ENCODE measurements at regions not wholly inside any gene's neighbourhood (a gene's known extent, or its start where the extent isn't known, plus 50 kb on each side); places are given as distances from the start of the nearest gene placed in this dataset.

DNA sequence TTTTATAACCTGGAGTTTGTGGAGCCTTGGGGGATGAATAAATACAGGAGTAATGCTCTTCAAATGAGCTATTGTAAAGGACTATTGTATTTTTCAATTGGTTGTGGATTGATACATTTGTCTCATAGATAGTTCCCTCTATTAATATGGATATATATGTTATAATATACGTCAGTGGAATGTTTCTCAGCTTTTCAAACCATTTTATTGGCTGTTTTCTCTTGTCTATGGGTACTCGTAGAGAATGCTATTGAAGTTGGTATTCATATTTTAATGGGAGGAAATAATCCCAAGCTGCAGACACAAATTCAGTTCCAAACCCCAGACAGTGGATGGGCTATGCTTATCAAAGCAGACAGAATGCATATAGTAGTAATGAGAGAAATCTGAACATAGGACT is 181.8 kb upstream of the DAB2 start:
- TF ChIP-seq, protein P1, sequence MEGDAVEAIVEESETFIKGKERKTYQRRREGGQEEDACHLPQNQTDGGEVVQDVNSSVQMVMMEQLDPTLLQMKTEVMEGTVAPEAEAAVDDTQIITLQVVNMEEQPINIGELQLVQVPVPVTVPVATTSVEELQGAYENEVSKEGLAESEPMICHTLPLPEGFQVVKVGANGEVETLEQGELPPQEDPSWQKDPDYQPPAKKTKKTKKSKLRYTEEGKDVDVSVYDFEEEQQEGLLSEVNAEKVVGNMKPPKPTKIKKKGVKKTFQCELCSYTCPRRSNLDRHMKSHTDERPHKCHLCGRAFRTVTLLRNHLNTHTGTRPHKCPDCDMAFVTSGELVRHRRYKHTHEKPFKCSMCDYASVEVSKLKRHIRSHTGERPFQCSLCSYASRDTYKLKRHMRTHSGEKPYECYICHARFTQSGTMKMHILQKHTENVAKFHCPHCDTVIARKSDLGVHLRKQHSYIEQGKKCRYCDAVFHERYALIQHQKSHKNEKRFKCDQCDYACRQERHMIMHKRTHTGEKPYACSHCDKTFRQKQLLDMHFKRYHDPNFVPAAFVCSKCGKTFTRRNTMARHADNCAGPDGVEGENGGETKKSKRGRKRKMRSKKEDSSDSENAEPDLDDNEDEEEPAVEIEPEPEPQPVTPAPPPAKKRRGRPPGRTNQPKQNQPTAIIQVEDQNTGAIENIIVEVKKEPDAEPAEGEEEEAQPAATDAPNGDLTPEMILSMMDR (IDR thresholded peaks at IDR 0.05; ENCODE audit: insufficient read depth, low read depth, low read length, missing control alignments), result no peak
- no peak overlapping the region for H3K4me3 ChIP-seq (ENCODE audit: low read depth, low read length)
- no peak for DNase-seq (ENCODE audit: low read depth)

DNA sequence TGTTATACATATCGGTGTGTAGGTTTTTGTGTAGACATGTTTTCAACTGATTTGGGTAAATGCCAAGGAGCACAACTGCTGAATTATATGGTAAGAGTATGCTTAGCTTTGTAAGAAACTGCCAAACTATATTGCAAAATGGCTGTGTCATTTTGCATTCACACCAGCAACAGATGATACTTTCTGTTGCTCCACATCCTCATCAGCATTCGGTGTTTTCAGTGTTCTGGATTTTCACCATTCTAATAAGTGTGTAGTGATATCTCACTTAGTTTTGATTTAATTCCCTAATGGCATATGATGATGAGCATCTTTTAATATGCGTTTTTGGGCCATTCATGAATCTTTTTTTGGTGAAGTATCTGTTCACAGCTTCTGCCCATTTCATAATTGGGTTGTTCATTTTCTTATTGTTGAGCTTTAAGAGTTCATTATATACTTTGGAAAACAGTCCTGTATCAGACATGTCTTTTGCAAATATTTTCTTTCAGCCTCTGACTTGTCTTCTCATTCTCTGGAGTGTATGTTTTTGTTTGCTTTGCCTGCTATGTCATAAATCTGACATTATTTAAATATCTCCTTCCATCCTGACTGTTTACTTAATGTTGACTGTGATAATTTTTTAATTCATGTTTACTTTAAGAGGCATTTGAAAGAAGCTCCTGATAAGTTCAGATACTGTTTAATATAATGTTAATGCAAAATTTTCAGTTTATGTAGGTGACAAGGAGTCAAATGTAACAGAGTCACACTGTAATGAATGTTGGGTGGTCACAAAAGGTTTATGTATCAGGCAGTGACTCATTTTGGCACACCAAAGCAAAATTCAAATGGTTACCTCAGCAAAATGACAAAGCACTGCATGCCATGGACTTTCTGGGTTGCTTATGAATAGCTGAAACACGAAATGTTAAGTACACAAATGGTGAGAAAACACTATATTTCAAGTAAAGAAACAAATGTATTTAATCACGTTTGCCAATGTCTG is 181.1 kb upstream of the DAB2 start:
- no peak for DNase-seq (ENCODE audit: low read depth)
- H3K4me3 ChIP-seq (ENCODE audit: low read depth, low read length), result no peak overlapping the region
- TF ChIP-seq, protein P1 (IDR thresholded peaks at IDR 0.05; ENCODE audit: insufficient read depth, low read depth, low read length, missing control alignments), result no peak

- DNase-seq (ENCODE audit: low read depth), result no peak
- TF ChIP-seq, protein P1 (IDR thresholded peaks at IDR 0.05; ENCODE audit: insufficient read depth, low read depth, low read length, missing control alignments), result no peak
These were observed 180.4 kb upstream of the DAB2 start for GRCh38 chr5:39605145-39605544.

GRCh38 chr5:39604491-39604890 is 179.7 kb upstream of the DAB2 start:
- H3K4me3 ChIP-seq (ENCODE audit: low read depth, low read length), result no peak overlapping the region
- TF ChIP-seq, protein P1 (IDR thresholded peaks at IDR 0.05; ENCODE audit: insufficient read depth, low read depth, low read length, missing control alignments), result no peak
- DNase-seq (ENCODE audit: low read depth), result no peak

More at GRCh38 chr5:39605145-39605544, 180.4 kb upstream of the DAB2 start:
- H3K4me3 ChIP-seq (ENCODE audit: low read depth, low read length), result no peak overlapping the region

GRCh38 chr5:39599721-39600431 is 175.1 kb upstream of the DAB2 start:
- H3K4me3 ChIP-seq (ENCODE audit: low read depth, low read length), result no peak overlapping the region
- TF ChIP-seq, protein P1 (IDR thresholded peaks at IDR 0.05; ENCODE audit: insufficient read depth, low read depth, low read length, missing control alignments), result no peak
- DNase-seq (ENCODE audit: low read depth), result no peak

GRCh38 chr5:39598661-39599248 is 174.0 kb upstream of the DAB2 start:
- TF ChIP-seq, protein P1 (IDR thresholded peaks at IDR 0.05; ENCODE audit: insufficient read depth, low read depth, low read length, missing control alignments), result no peak
- DNase-seq (ENCODE audit: low read depth), result no peak
- no peak overlapping the region for H3K4me3 ChIP-seq (ENCODE audit: low read depth, low read length)
